ENCODE measurements at regions not wholly inside any gene's neighbourhood (a gene's known extent, or its start where the extent isn't known, plus 50 kb on each side); places are given as distances from the start of the nearest gene placed in this dataset.

- no peak overlapping the region for H3K4me3 ChIP-seq (ENCODE audit: low read depth, low read length)
- DNase-seq (ENCODE audit: low read depth, low spot score), result no peak
- TF ChIP-seq CTCF (IDR thresholded peaks at IDR 0.05; ENCODE audit: insufficient read depth, low read length, missing control alignments), result no peak
- ChIA-PET CTCF (no interaction called here), POLR2A (no interaction called here)
These were observed 464.7 kb downstream of the DMRT2 start for GRCh38 chr9:1514776-1515363.

GRCh38 chr9:1515557-1515956 is 465.4 kb downstream of the DMRT2 start:
- DNase-seq (ENCODE audit: low read depth, low spot score), result no peak
- CTCF ChIA-PET, result no interaction called here
- no peak for TF ChIP-seq CTCF (IDR thresholded peaks at IDR 0.05; ENCODE audit: insufficient read depth, low read length, missing control alignments)
- H3K4me3 ChIP-seq (ENCODE audit: low read depth, low read length), result no peak overlapping the region
- POLR2A ChIA-PET, result no interaction called here

- H3K4me3 ChIP-seq (ENCODE audit: low read depth, low read length), result no peak overlapping the region
- CTCF ChIA-PET, result no interaction called here
- POLR2A ChIA-PET, result no interaction called here
- TF ChIP-seq CTCF (IDR thresholded peaks at IDR 0.05; ENCODE audit: insufficient read depth, low read length, missing control alignments), result no peak
- no peak for DNase-seq (ENCODE audit: low read depth, low spot score)
These were observed 471.4 kb downstream of the DMRT2 start for GRCh38 chr9:1521547-1521946.

GRCh38 chr9:1522219-1522767 is 472.1 kb downstream of the DMRT2 start:
- CTCF ChIA-PET, result no interaction called here
- no peak for TF ChIP-seq CTCF (IDR thresholded peaks at IDR 0.05; ENCODE audit: insufficient read depth, low read length, missing control alignments)
- POLR2A ChIA-PET, result no interaction called here

GRCh38 chr9:1528456-1528855 is 478.3 kb downstream of the DMRT2 start:
- ChIA-PET CTCF (no interaction called here), POLR2A (no interaction called here)
- DNase-seq (ENCODE audit: low read depth, low spot score), result no peak
- no peak for TF ChIP-seq CTCF (IDR thresholded peaks at IDR 0.05; ENCODE audit: insufficient read depth, low read length, missing control alignments)
- H3K4me3 ChIP-seq (ENCODE audit: low read depth, low read length), result no peak overlapping the region

More at GRCh38 chr9:1522219-1522767, 472.1 kb downstream of the DMRT2 start:
- no peak for DNase-seq (ENCODE audit: low read depth, low spot score)
- H3K4me3 ChIP-seq (ENCODE audit: low read depth, low read length), result no peak overlapping the region

GRCh38 chr9:1530696-1531095 is 480.5 kb downstream of the DMRT2 start:
- ChIA-PET POLR2A (no interaction called here), CTCF (no interaction called here)
- no peak for DNase-seq (ENCODE audit: low read depth, low spot score)
- no peak for TF ChIP-seq CTCF (IDR thresholded peaks at IDR 0.05; ENCODE audit: insufficient read depth, low read length, missing control alignments)
- no peak overlapping the region for H3K4me3 ChIP-seq (ENCODE audit: low read depth, low read length)

All from AG04449 (cell line).